GM03348 (cell line): ENCODE measurements at regions not wholly inside any gene's neighbourhood (a gene's known extent, or its start where the extent isn't known, plus 50 kb on each side); places are given as distances from the start of the nearest gene placed in this dataset.
A peak's percentile ranks its signal among the peaks of the same experiment; 100 is the strongest.

Experiments used
- DNase-seq: peaks from one replicate; pipeline ENCODE4 v3.0.0; 2012; ENCODE audit warnings: low spot score

GRCh38 chr3:78153973-78154372, 1114.1 kb downstream of the ROBO2 start:
- DNase-seq = no peak

- DNase-seq = no peak
Observed at GRCh38 chr3:78154521-78155186, 1114.8 kb downstream of the ROBO2 start.

- no peak for DNase-seq
Observed at GRCh38 chr3:78161736-78162135, 1121.8 kb downstream of the ROBO2 start.

GRCh38 chr3:78163379-78163778, 1123.5 kb downstream of the ROBO2 start:
- DNase-seq = no peak

GRCh38 chr3:78165876-78166275, 1126.0 kb downstream of the ROBO2 start:
- no peak for DNase-seq

- DNase-seq = no peak
Observed at GRCh38 chr3:78174821-78175220, 1134.9 kb downstream of the ROBO2 start.

- no peak for DNase-seq
Observed at GRCh38 chr3:78176869-78177268, 1137.0 kb downstream of the ROBO2 start.

- DNase-seq = no peak
Observed at GRCh38 chr3:78177780-78178179, 1137.9 kb downstream of the ROBO2 start.

- DNase-seq = no peak
Observed at GRCh38 chr3:78178209-78178608, 1138.3 kb downstream of the ROBO2 start.

GRCh38 chr3:78178740-78179363, 1139.0 kb downstream of the ROBO2 start:
- DNase-seq = no peak

GRCh38 chr3:78183906-78184599, 1144.2 kb downstream of the ROBO2 start:
- no peak for DNase-seq

- no peak for DNase-seq
Observed at GRCh38 chr3:78186404-78186803, 1146.5 kb downstream of the ROBO2 start.

- no peak for DNase-seq
Observed at GRCh38 chr3:78201091-78201490, 1161.2 kb downstream of the ROBO2 start.

GRCh38 chr3:78204977-78205376, 1165.1 kb downstream of the ROBO2 start:
- peak; percentile 2 for DNase-seq

- DNase-seq = no peak
Observed at GRCh38 chr3:78221300-78221699, 1181.4 kb downstream of the ROBO2 start.

GRCh38 chr3:78221796-78222195, 1181.9 kb downstream of the ROBO2 start:
- DNase-seq = no peak

- no peak for DNase-seq
Observed at GRCh38 chr3:78235841-78236240, 1195.9 kb downstream of the ROBO2 start.

GRCh38 chr3:78238811-78239210, 1198.9 kb downstream of the ROBO2 start:
- DNase-seq = no peak

GRCh38 chr3:78242724-78243123, 1202.8 kb downstream of the ROBO2 start:
- no peak for DNase-seq

GRCh38 chr3:78244136-78244535, 1204.2 kb downstream of the ROBO2 start:
- DNase-seq = no peak

GRCh38 chr3:78249294-78249693, 1209.4 kb downstream of the ROBO2 start:
- no peak for DNase-seq

GRCh38 chr3:78253860-78254259, 1214.0 kb downstream of the ROBO2 start:
- DNase-seq = no peak

- DNase-seq = peak; percentile 3
Observed at GRCh38 chr3:78255403-78255802, 1215.5 kb downstream of the ROBO2 start.
